ENCODE measurements at regions not wholly inside any gene's neighbourhood (a gene's known extent, or its start where the extent isn't known, plus 50 kb on each side); places are given as distances from the start of the nearest gene placed in this dataset.
A peak's percentile ranks its signal among the peaks of the same experiment; 100 is the strongest.

DNA sequence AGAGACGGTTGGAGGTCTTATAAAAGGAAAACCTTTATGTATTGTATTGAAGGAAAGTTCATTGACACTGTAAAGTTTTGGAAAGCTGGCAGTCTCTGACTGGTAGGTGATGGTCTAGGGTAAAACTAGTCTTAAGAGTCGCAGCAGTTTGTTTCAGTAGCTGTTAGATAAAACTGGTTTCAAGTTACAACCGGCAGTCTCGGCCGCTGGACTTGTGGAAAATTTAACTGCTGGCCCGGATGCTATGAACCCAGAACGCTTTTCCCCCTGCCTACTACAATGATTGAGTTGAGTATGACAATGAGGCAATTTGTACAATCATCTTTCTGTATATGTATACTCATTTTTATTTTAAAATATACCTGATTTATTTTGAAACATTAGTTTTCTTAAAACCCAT lies 1426.9 kb downstream of the AACS start:
- H3K4me3 ChIP-seq, result no peak overlapping the region
- intact Hi-C loops (cut with DNase I), result no loop called here
- no peaks in the 10 kb centered on the region for H3K36me3 ChIP-seq (replicated peaks in 1 of 2)
- WGBS, 4 donors, result 66 to 75% (median 69%) methylated on average over 7 of the region's 7 CpGs
- H3K4me1 ChIP-seq (replicated peaks in 1 of 2), result no peaks in the 10 kb centered on the region
- no peak for DNase-seq
- H3K9me3 ChIP-seq (replicated peaks in 1 of 3), result no peaks in the 10 kb centered on the region
- no peaks in the 10 kb centered on the region for H3K27me3 ChIP-seq
- TF ChIP-seq, protein P1, sequence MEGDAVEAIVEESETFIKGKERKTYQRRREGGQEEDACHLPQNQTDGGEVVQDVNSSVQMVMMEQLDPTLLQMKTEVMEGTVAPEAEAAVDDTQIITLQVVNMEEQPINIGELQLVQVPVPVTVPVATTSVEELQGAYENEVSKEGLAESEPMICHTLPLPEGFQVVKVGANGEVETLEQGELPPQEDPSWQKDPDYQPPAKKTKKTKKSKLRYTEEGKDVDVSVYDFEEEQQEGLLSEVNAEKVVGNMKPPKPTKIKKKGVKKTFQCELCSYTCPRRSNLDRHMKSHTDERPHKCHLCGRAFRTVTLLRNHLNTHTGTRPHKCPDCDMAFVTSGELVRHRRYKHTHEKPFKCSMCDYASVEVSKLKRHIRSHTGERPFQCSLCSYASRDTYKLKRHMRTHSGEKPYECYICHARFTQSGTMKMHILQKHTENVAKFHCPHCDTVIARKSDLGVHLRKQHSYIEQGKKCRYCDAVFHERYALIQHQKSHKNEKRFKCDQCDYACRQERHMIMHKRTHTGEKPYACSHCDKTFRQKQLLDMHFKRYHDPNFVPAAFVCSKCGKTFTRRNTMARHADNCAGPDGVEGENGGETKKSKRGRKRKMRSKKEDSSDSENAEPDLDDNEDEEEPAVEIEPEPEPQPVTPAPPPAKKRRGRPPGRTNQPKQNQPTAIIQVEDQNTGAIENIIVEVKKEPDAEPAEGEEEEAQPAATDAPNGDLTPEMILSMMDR (IDR thresholded peaks at IDR 0.05), result no peak
- no peak for TF ChIP-seq POLR2A (IDR thresholded peaks at IDR 0.05)
- no peak overlapping the region for H3K27ac ChIP-seq

DNA sequence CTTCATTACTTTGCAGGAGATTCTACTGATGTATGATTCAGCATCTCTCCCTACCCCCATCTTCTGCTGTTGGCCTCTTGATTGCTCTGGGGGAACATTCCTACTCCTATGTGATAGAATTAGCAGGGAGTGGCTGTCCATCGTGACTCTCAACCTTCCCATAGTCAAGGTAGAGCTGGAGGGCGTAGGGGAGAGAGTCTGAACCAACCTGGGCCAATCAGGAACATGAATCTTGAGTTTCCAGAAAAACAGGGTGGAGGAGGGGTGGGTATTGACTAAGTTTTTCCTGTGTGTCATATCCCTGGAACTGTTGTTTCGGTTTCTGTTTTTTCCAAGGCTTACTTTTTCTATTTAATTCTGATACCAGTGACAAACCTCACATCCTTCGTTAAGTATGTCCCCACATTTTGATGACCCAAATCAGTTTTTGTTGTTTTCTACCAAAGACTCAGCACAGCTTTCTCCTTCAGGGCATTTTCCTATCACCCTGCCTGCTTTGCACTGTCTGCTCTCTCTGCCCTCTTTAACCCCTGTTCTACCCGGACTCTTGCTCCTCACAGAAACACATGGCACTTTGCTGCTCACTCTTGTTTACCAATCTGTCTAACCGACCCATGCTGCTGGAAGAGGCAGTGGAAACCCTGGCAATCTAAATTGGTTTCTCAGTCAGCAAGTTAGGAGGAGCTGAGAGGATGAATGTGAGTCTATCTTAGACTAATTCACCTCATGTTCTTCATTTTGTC lies 1428.3 kb downstream of the AACS start:
- no peak overlapping the region for H3K4me3 ChIP-seq
- no peaks in the 10 kb centered on the region for H3K9me3 ChIP-seq (replicated peaks in 1 of 3)
- 52 to 60% (median 56%) methylated on average over 6 of the region's 6 CpGs for WGBS, 4 donors
- H3K27ac ChIP-seq, result peak overlapping the region in 1 of 5 donors; percentile 15
- no peaks in the 10 kb centered on the region for H3K36me3 ChIP-seq (replicated peaks in 1 of 2)
- H3K27me3 ChIP-seq, result no peaks in the 10 kb centered on the region
- TF ChIP-seq, protein P1 (IDR thresholded peaks at IDR 0.05), result no peak
- TF ChIP-seq POLR2A (IDR thresholded peaks at IDR 0.05), result no peak
- no peaks in the 10 kb centered on the region for H3K4me1 ChIP-seq (replicated peaks in 1 of 2)
- intact Hi-C loops (cut with DNase I), result no loop called here
- DNase-seq, result peak in 1 of 7 donors; percentile 11

DNA sequence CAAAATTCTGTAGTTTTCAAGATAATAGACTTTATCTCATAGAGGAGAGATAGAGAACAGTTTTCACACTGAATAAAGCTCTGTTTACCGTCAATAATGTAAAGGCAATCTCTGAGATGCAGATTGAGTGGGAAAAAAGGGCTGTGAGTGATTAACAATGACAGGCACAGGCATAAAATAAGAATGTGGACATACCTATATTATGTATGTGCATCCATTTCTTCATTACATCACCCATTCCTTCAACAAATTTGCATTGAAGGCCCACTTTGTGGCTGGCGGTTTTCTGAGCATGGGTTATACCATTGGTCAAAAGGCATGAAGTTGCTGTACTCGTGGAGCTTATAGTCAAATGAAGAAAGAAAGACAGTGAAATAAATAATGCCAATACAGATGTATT lies 1431.0 kb downstream of the AACS start:
- WGBS, 4 donors, result 58 to 84% (median 71%) methylated on average over 3 of the region's 3 CpGs
- no peaks in the 10 kb centered on the region for H3K36me3 ChIP-seq (replicated peaks in 1 of 2)
- intact Hi-C loops (cut with DNase I), result no loop called here
- no peak overlapping the region for H3K4me3 ChIP-seq
- no peak for TF ChIP-seq POLR2A (IDR thresholded peaks at IDR 0.05)
- TF ChIP-seq, protein P1 (IDR thresholded peaks at IDR 0.05), result no peak
- H3K4me1 ChIP-seq (replicated peaks in 1 of 2), result no peaks in the 10 kb centered on the region
- H3K27me3 ChIP-seq, result no peaks in the 10 kb centered on the region
- no peak for DNase-seq
- no peak overlapping the region for H3K27ac ChIP-seq
- no peaks in the 10 kb centered on the region for H3K9me3 ChIP-seq (replicated peaks in 1 of 3)

DNA sequence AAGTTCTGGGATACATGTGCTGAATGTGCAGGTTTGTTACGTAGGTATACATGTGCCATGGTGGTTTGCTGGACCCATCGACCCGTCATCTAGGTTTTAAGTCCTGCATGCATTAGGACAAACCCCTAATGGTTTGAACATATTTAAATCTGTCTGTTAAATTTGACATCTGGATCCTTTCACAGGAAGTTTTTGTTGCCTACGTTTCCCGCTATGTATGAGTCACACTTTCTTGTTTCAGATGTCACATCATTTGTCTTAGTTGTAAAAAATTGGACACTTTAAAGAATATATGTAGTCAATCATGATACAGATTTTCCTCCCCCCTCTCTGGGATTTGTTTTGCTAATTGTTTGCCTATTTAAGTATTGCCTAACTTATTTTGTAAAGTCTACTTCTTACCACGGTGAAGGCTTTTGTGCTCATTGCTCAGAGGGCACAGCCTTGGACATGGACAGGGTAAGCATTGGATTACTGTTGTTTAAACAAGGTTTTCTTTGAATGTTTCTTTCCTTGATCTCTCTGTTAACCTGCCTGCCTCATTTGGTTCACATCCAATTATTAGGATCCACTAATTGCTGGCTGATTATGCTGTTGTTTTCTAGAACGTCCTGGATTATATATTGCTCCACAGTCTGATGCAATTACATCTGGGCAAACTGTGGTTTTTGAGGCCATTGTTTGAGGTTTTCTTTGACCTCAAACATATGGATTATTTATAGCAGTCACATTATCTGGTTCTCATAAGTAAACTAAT lies 1441.4 kb downstream of the AACS start:
- no peak overlapping the region for H3K27ac ChIP-seq

More for the DNA sequence above, 1441.4 kb downstream of the AACS start:
- no peak overlapping the region for H3K4me3 ChIP-seq
- H3K9me3 ChIP-seq (replicated peaks in 1 of 3), result peaks cover 0 to 13% (median 0%) of the 10 kb centered on the region in 3 donors
- 71 to 81% (median 76%) methylated on average over 7 of the region's 7 CpGs for WGBS, 4 donors
- H3K36me3 ChIP-seq (replicated peaks in 1 of 2), result no peaks in the 10 kb centered on the region
- TF ChIP-seq, protein P1 (IDR thresholded peaks at IDR 0.05), result no peak
- no peak for TF ChIP-seq POLR2A (IDR thresholded peaks at IDR 0.05)
- intact Hi-C loops (cut with DNase I), result no loop called here
- DNase-seq, result no peak
- no peaks in the 10 kb centered on the region for H3K27me3 ChIP-seq
- H3K4me1 ChIP-seq (replicated peaks in 1 of 2), result no peaks in the 10 kb centered on the region

Data from adrenal gland (tissue), 9 donors.